Endothelial cell of umbilical vein (primary cell): ENCODE measurements at regions not wholly inside any gene's neighbourhood (a gene's known extent, or its start where the extent isn't known, plus 50 kb on each side); places are given as distances from the start of the nearest gene placed in this dataset.

Experiments used
- POLR2AphosphoS5 ChIP-seq: IDR thresholded peaks from 2 replicates; pipeline ENCODE4 v1.6.1; 2012; ENCODE audit warnings: low read depth, mild to moderate bottlenecking, control low read depth, low read length, moderate library complexity; ENCODE audit not compliant: insufficient read depth
- TF ChIP-seq, protein P1 (sequence below), 2 donors: IDR thresholded peaks; 1 replicate in 1 of 2; 2 replicates in 1 of 2; pipeline ENCODE4 v1.5.1; 2011; ENCODE audit warnings: low read length in 2 of 2, mild to moderate bottlenecking in 2 of 2, moderate library complexity in 2 of 2, control low read depth in 1 of 2, inconsistent platforms in 1 of 2, low read depth in 1 of 2; ENCODE audit not compliant: insufficient read depth in 1 of 2; ENCODE audit errors: extremely low read depth in 1 of 2

DNA sequence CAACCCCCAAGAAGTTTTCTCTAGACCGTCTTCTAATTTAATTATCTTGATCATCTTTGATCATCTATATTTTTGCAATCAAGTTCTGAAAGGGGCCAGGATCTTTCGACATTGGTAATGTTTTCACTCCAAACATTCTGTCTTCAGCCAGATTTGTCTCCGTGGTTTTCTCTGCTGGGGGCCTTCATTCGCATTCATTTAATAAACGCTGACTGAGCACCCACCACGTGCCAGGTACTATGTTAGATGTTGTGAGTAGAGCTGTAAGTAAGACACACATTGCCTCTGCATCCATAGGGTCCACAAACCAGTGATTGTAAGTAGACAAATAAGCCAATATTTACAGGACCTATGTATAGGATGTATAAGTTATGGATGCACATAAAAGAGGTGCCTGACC lies 134.5 kb upstream of the MROH9 start:
- TF ChIP-seq, protein P1, sequence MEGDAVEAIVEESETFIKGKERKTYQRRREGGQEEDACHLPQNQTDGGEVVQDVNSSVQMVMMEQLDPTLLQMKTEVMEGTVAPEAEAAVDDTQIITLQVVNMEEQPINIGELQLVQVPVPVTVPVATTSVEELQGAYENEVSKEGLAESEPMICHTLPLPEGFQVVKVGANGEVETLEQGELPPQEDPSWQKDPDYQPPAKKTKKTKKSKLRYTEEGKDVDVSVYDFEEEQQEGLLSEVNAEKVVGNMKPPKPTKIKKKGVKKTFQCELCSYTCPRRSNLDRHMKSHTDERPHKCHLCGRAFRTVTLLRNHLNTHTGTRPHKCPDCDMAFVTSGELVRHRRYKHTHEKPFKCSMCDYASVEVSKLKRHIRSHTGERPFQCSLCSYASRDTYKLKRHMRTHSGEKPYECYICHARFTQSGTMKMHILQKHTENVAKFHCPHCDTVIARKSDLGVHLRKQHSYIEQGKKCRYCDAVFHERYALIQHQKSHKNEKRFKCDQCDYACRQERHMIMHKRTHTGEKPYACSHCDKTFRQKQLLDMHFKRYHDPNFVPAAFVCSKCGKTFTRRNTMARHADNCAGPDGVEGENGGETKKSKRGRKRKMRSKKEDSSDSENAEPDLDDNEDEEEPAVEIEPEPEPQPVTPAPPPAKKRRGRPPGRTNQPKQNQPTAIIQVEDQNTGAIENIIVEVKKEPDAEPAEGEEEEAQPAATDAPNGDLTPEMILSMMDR (IDR thresholded peaks at IDR 0.05; ENCODE audit: extremely low read depth in 1 of 2, insufficient read depth in 1 of 2, low read depth in 1 of 2, low read length in 2 of 2), result no peak
- TF ChIP-seq POLR2AphosphoS5, result no peak
